ENCODE measurements at regions not wholly inside any gene's neighbourhood (a gene's known extent, or its start where the extent isn't known, plus 50 kb on each side); places are given as distances from the start of the nearest gene placed in this dataset.
A peak's percentile ranks its signal among the peaks of the same experiment; 100 is the strongest.
"Not testable (repeated sequence)": the region's sequence is repeated elsewhere in the genome, so short reads cannot be mapped to it uniquely, and the experiment has no call there.

GRCh38 chr6:27804851-27805250 is 107.3 kb downstream of the OR2B2 start:
- DNase-seq = no peak

DNA sequence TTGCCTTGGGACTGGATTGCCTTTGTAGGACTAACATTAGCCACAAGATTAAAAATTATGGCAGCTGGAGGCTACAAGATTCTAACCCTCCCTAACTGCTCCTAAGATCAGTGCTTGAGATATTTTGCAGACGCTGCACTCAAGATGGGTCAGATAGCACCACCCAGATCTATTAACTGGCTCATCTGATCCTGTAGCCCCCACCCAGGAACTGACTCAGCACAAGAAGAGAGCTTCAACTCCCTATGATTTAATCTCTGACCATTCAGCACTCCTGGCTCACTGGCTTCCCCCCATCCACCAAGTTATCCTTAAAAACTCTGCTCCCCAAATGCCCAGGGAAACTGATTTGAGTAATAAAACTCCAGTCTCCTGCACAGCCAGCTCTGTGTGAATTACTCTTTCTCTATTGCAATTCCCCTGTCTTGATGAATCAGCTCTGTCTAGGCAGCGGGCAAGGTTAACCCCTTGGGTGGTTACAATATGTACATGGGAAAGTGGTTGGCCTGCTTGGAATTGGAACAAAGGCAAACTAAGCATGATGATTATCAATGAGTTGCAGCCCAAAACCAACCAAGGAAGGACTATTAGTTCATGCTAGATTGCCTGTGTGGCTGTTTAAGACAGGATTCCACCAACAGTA is 111.3 kb downstream of the OR2B2 start:
- no peak for DNase-seq

DNA sequence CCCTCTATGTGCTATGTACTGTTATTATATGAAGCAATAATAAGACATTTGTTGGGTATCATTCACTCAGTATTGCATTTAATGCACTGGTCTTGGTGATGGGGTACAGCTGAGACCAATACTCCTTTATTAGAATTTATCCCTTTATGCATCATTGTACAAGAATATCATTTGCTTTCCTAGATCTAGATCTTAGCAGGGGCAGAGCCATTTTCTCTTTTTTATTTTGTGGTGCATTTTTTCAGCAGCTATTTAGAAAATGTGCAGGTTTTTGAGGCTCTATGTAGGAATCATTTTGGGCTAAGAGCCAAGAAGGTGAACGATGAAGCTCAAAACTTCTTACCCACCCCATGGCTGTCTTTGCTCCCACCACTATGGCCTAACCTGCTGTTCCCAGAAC is 114.2 kb downstream of the OR2B2 start:
- DNase-seq = no peak

DNA sequence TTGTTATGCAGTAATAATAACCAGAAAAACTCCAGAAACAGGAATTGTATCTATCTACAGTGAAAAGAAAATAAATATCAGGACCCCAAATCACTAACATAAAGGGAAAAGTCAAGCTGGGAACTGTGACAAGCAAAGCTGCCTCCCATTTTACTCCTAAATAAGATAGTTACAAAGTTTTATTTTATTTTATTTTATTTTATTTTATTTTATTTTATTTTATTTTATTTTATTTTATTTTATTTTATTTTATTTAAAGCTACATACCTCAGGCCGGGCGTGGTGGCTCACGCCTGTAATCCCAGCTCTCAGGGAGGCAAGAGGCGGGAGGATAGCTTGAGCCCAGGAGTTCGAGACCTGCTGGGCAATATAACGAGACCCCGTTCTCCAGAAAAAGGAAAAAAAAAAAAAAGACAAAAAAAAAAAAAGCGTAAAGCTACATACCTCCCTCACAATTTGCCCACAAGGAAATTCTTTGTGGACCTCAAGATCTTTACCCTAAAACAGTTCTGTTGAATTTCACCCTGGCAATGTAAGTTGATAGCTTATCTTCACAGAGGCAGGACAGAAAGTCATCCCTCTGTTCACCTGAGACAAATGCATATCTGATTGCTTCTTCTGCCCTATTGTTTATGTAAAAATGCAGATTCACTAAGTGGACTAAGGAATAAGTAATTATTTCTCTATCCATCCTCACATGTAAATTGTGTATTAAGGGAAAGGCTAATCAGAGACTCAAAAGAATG is 115.3 kb downstream of the OR2B2 start:
- DNase-seq = not testable (repeated sequence)

- peak; percentile 92 for DNase-seq
These were observed 116.3 kb downstream of the OR2B2 start for GRCh38 chr6:27795697-27796494.

DNA sequence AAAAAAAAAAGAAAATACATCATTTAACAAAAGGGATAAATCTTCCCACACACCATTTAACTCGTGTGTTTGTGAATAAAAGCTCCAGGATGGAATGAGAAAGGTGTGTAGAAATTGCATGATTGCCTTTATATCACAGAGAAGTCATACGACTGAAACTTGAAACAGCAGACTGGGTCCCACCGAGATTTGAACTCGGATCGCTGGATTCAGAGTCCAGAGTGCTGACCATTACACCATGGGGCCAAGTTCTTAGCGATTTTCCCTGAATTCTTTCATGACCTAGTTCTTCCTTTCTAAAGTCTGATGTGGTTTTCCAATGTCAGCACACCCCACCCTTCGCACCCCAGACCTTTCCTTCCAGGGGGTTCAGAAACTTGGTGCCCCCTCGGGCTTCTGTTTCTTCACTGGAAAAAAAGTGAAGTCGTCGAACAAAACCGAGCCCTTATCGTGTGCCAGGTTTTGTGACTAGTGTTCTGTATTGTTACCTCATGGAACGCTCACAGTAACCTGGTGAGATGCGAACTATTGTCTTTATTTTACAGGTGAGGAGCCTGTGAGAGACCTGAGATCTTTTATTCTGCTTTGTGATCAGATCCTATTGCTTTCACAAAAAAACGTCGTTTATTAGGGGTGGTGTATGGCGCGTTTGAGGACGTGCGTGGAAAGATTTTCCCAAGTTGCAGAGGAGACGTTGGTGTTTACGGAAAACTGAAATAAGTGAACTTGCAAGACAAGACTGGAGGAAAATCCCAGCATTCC is 120.8 kb downstream of the OR2B2 start:
- peak; percentile 89 for DNase-seq

- DNase-seq = not testable (repeated sequence)
These were observed 123.8 kb downstream of the OR2B2 start for GRCh38 chr6:27788376-27788775.

- no peak for DNase-seq
These were observed 126.1 kb downstream of the OR2B2 start for GRCh38 chr6:27786048-27786447.

GRCh38 chr6:27785294-27785693 is 126.9 kb downstream of the OR2B2 start:
- no peak for DNase-seq

DNA sequence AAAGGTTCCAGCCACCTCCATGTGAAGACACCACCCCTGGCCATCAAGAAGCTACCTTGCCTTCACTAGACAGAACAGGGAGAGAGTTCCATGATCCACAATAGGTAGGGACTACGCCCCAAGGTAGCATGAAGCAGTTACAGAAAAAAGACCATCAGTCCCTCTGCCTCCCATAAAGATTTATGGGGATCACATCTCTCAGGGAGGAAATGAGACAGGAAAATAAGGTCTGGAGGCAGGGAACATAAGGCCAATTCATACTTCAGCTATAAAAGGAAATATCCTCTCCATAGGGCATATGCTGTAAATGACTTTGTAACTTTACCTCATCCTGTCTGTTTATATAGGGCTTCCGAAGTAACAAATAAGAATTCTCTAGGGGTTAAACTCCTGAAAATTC is 129.4 kb downstream of the OR2B2 start:
- DNase-seq = no peak

DNA sequence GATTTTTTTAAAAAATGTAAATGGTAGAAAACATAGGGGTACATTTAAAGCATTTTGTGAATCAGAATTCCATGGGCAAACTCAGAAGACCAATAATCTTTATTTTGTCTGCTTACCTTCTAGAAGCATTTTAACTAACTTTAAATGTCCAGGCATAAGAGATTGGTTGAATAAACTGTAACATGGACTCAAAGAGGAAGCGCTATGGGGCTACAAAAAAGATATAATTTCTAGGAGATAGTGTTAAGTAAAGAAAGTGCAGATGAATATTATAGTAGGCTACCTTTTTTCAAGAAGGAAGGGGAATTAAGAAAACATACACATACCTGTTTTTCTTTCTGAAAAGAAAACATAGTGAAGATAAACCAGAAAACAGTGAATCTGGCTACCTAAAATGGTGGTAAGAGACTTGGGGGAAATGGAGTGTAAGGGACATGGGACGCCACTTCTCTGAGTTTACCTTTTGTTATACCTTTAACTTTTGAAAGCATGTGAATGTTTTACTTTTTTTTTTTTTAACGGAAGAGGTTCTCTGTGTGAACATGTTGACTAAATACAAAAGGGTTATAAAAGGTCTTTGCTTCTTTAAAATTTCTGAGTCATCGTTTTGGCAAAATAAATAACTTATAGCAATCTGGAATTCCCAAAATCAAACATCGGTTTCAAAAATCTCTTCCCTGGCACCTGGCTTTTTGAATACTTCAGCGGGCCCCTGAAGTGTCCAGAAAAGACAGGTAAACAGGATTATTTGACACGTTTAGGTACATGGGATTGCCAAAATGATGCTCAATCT is 133.4 kb downstream of the OR2B2 start:
- DNase-seq = no peak

DNA sequence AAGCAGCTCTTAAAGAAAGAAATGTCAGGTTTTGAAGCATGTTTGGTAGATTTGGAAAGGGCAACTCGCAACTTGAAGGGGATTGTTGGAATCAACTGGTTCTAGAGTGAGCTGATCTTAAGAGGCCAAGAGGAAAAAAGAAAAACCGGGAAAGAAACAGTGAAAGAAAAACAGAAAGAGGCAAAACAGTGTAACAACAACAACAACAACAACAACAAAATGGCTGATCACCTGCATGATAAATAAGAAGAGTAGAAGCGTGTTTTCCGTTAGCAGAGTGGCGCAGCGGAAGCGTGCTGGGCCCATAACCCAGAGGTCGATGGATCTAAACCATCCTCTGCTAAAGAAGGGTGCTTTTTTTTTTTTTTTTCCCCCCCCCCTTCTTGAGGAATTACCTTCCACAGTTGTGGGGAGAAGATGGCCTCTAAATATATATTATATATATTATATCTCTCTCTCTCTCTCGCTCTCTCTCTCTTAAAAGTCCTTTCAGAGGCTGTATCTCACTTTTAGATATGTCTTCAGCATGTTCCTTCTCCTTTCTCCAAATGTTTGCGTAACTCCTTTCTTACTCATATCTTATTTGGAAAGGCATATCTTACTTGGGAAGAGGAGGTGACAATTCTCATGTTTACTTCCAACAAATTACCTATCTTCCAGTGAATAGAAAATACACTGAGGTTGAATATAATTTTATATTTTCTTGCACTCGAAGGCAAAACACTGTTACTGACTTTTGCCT is 134.4 kb downstream of the OR2B2 start:
- DNase-seq = no peak

GRCh38 chr6:27777126-27777525 is 135.1 kb downstream of the OR2B2 start:
- no peak for DNase-seq

GRCh38 chr6:27776504-27776903 is 135.7 kb downstream of the OR2B2 start:
- DNase-seq = no peak

- no peak for DNase-seq
These were observed 136.4 kb downstream of the OR2B2 start for GRCh38 chr6:27775796-27776184.

GRCh38 chr6:27775138-27775795 is 136.9 kb downstream of the OR2B2 start:
- not testable (repeated sequence) for DNase-seq

DNA sequence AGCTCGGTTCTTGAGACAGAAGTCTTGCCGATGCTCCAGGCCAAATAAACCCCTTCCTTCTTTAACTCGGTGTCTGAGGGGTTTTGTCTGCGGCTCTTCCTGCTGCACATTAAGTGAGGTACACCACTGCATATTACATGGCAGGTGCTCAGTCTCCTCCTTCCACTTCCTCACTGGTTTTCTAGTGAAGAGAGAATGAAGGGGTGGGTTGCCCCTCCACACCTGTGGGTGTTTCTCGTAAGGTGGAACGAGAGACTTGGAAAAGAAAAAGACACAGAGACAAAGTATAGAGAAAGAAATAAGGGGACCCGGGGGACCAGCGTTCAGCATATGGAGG is 138.0 kb downstream of the OR2B2 start:
- DNase-seq = not testable (repeated sequence)

- DNase-seq = not testable (repeated sequence)
These were observed 138.5 kb downstream of the OR2B2 start for GRCh38 chr6:27773542-27774263.

DNA sequence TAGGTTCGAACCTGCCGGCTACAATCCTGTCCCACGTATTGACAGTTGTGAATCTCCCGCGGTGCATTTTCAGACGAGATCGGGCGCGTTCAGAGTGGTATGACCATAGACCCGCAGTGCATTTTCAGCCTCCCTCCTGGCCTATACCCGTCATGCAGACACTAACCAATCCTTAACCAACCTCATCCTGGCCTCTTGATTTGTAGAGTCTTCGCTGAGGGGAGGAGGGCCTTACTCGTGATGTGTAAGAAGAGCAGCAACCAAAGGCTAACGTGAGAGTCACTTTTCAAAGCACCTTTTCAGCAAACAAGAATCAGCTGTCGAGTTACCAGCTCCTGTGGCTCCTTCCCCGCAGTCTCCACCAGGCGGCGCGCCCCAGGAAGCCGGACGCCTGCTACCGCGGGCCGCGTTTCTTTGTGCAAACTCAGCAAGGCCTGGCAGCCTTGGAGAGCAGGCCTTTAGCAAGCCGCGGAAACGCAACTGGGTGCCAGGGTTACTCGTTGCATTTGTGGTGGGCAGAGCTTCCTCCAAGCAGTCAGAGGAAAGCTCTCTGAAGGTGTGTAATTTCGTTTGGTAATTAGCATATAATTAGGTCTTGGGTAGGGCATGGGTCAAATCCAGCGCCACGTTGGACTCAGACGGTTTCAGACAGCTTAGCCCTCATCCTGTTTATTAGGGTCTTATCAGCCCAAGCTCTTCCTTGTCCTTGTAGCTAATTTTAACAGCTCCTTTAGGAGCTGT is 139.8 kb downstream of the OR2B2 start:
- peak; percentile 78 for DNase-seq
